NB4 (cell line): ENCODE measurements at regions not wholly inside any gene's neighbourhood (a gene's known extent, or its start where the extent isn't known, plus 50 kb on each side); places are given as distances from the start of the nearest gene placed in this dataset.

Source experiments
- MYC ChIP-seq: IDR thresholded peaks from 2 replicates; pipeline ENCODE4 v1.6.1; 2011; ENCODE audit warnings: low read depth, low read length
- POLR2A ChIP-seq: IDR thresholded peaks from 2 replicates; pipeline ENCODE4 v1.6.1; 2011; ENCODE audit warnings: mild to moderate bottlenecking; ENCODE audit not compliant: insufficient read length; ENCODE audit errors: extremely low read depth
- TF ChIP-seq, protein P1 (sequence below): IDR thresholded peaks from one replicate; pipeline ENCODE4 v1.5.1; 2012; ENCODE audit warnings: low read depth, low read length
- TF ChIP-seq, protein P2 (sequence below): IDR thresholded peaks from 2 replicates; pipeline ENCODE4 v1.6.1; 2011; ENCODE audit warnings: low read depth, low read length

DNA sequence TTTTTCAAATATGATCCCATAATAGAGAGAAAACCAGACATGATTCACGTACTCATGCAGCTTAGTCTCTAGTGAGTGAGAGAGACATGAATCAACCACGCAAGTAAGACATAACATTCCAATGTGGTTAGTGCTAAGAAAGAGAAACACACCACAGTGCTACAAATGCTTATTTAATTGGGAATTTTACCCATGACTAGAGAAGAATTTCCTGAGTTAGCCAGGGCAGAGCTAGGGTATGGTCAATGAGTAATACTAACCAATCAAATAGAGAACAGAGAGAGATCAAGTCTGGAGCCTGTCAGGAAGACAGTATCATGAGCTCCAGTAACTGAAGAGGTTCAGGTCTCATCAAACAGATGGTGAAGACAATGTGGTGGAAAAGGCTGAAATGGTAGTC is 495.2 kb downstream of the PDGFC start:
- TF ChIP-seq, protein P1, sequence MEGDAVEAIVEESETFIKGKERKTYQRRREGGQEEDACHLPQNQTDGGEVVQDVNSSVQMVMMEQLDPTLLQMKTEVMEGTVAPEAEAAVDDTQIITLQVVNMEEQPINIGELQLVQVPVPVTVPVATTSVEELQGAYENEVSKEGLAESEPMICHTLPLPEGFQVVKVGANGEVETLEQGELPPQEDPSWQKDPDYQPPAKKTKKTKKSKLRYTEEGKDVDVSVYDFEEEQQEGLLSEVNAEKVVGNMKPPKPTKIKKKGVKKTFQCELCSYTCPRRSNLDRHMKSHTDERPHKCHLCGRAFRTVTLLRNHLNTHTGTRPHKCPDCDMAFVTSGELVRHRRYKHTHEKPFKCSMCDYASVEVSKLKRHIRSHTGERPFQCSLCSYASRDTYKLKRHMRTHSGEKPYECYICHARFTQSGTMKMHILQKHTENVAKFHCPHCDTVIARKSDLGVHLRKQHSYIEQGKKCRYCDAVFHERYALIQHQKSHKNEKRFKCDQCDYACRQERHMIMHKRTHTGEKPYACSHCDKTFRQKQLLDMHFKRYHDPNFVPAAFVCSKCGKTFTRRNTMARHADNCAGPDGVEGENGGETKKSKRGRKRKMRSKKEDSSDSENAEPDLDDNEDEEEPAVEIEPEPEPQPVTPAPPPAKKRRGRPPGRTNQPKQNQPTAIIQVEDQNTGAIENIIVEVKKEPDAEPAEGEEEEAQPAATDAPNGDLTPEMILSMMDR, result no peak
- TF ChIP-seq POLR2A (no peak), MYC (no peak)
- TF ChIP-seq, protein P2, sequence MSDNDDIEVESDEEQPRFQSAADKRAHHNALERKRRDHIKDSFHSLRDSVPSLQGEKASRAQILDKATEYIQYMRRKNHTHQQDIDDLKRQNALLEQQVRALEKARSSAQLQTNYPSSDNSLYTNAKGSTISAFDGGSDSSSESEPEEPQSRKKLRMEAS, result no peak
